ENCODE measurements at regions not wholly inside any gene's neighbourhood (a gene's known extent, or its start where the extent isn't known, plus 50 kb on each side); places are given as distances from the start of the nearest gene placed in this dataset.

GRCh38 chr1:208844158-208844557, 600.0 kb upstream of the PLXNA2 start:
- no peak for DNase-seq (ENCODE audit: low spot score)

- no peak for DNase-seq (ENCODE audit: low spot score)
These were observed 604.7 kb upstream of the PLXNA2 start for GRCh38 chr1:208848854-208849253.

DNA sequence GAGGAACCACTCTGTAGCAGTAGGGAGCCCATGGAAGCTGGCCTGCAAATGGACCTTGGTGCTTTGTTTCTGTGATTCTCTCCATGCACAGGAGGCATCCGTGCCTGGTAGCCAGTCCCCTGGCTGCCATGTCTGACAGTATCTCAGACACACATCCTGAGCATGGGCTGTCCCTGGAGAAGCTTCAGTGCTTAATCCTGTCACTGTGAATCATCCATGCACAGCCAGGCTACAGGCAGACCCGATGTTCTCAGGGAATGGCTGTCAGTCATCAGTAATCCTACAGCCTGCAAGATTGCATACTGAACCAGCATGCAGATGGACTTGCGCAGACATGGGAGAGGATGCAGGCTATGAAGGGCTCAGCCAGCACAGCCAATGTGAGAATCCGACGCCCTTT, 606.3 kb upstream of the PLXNA2 start:
- DNase-seq (ENCODE audit: low spot score), result no peak

GRCh38 chr1:208851366-208851765, 607.2 kb upstream of the PLXNA2 start:
- no peak for DNase-seq (ENCODE audit: low spot score)

DNA sequence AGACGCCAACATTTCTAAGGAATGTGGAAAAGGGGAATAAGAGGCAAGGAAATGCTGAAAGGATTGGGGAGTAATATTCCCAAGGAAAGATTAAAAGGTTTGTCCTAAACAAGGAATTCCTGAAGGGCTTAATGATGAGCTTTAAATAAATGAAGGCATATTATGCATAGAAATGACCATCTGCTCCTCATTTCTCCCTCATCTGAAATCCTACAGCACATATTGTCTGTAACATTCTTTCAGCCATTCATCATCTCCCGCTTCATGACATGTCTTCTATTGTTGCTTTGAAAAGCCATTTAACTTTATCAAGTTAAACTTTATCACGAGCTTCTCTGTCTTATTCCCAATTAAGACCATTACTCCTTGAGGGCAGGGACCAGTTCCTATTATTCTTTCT, 608.7 kb upstream of the PLXNA2 start:
- DNase-seq (ENCODE audit: low spot score), result no peak

DNA sequence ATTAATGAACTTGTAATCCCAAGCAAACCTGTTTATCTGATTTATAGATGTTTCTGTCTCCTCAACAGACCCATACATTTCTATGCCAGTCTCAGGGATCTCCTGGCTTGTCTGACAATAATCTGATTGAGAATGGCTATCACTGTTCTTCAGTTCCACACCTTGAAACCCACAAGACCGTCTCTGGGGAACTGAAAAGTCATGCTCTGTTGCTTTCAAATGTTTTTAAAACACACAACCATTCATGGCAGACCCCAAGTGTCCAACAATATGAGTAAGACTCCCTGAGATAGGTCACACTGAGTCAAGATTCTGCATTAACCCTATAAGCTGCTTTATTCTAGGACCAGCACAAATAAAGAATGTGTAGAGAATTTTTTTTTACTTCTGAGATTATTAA, 611.2 kb upstream of the PLXNA2 start:
- no peak for DNase-seq (ENCODE audit: low spot score)

- no peak for DNase-seq (ENCODE audit: low spot score)
These were observed 613.3 kb upstream of the PLXNA2 start for GRCh38 chr1:208857465-208857864.

- DNase-seq (ENCODE audit: low spot score), result no peak
These were observed 614.6 kb upstream of the PLXNA2 start for GRCh38 chr1:208858738-208859137.

GRCh38 chr1:208864366-208864965, 620.3 kb upstream of the PLXNA2 start:
- DNase-seq (ENCODE audit: low spot score), result no peak

GRCh38 chr1:208866386-208866955, 622.3 kb upstream of the PLXNA2 start:
- no peak for DNase-seq (ENCODE audit: low spot score)

- DNase-seq (ENCODE audit: low spot score), result peak; percentile 15
These were observed 624.4 kb upstream of the PLXNA2 start for GRCh38 chr1:208868554-208868953.

- DNase-seq (ENCODE audit: low spot score), result no peak
These were observed 630.7 kb upstream of the PLXNA2 start for GRCh38 chr1:208874915-208875314.

- no peak for DNase-seq (ENCODE audit: low spot score)
These were observed 634.8 kb upstream of the PLXNA2 start for GRCh38 chr1:208879022-208879421.

GRCh38 chr1:208880433-208881100, 636.4 kb upstream of the PLXNA2 start:
- DNase-seq (ENCODE audit: low spot score), result no peak

- DNase-seq (ENCODE audit: low spot score), result no peak
These were observed 640.9 kb upstream of the PLXNA2 start for GRCh38 chr1:208885060-208885459.

- DNase-seq (ENCODE audit: low spot score), result no peak
These were observed 641.5 kb upstream of the PLXNA2 start for GRCh38 chr1:208885650-208886049.

DNA sequence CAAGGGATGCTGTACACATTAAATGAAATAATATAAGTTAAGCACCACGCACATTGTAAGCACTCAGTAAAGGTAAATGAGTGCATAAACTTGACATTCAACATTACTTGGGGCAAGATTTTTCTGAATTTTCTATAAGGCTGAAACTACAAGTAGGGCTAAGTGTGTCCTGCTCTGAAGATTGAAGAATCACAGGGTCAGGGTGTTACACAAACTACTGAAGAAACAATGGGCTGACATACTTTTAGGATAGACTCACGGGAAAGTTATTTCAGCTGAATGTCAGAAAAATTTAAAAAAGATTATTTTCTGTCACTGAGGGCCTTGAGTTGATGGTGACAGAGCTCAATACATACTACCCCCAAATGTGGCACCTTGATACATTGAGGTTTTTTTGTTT, 644.2 kb upstream of the PLXNA2 start:
- DNase-seq (ENCODE audit: low spot score), result no peak

- no peak for DNase-seq (ENCODE audit: low spot score)
These were observed 648.0 kb upstream of the PLXNA2 start for GRCh38 chr1:208892147-208892546.

DNA sequence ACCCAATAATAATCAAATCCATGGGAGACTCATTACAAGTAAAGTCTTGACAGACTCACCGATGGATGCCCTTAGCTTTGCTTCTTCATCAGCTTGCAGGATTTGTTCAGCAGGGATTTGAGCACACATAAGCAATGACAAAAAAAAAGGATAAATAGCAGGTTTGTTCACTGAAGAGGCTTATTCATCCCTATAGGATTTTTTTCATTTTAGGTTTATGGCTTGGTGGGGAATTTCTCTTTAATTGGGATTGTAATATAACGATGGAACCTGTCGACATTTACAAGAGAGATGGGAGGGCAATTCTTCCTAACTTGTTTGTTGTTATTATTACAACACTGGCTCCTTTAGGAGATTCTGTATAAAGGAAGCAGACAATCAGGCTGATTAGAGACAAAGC, 649.1 kb upstream of the PLXNA2 start:
- DNase-seq (ENCODE audit: low spot score), result no peak

DNA sequence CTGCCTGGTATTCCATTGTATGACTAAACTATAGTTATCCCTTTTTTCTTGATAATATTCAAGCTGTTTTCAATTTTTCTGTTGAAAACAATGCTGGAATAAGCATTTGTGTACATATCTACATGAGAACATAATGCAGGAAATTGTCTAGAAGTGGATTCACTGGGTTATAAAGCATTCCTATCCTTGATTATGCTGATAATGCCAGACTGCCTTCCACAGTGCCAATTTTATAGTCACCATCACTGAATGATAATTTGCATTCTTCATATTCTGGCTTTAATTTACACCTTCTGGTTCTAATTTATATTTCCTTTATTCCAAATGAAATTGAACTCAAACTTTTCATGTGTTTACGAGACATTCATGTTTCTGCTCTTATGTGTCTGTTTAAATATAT, 651.0 kb upstream of the PLXNA2 start:
- DNase-seq (ENCODE audit: low spot score), result no peak

DNA sequence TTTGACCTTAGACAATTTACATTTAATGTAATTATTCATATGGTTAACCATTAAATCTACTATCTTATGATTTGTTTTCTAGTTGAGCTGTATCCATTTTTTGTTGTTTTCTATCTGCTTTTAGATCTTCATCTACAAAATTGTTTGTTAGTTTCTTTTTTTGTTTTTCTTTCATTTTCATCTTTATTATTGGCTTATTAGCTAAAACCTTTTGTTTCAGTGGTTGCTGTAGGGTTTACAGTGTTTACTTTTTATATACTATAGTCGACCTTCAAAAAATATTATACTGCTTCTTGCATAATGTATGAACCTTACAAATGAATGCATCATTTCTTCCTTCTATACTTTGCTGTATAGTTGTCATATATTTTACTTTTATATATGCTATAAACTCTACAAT, 651.6 kb upstream of the PLXNA2 start:
- no peak for DNase-seq (ENCODE audit: low spot score)

DNA sequence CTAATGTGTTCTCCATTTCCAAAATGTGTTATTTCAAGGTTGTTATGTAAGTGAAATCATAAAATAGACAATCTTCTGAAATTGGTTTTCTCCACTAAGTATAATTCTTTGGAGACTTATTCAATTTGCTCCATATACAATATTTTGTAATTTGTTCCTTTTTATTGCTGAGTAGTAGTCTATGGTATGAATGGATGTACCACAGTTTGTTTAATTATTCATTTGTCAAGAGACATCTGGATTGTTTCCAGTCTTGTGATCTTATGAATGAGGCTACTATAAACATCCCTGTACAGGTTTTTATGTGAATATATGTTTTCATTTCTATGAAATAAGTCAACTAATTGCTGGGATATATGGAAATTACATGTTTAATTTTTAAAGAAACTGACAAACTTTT, 652.6 kb upstream of the PLXNA2 start:
- no peak for DNase-seq (ENCODE audit: low spot score)

DNA sequence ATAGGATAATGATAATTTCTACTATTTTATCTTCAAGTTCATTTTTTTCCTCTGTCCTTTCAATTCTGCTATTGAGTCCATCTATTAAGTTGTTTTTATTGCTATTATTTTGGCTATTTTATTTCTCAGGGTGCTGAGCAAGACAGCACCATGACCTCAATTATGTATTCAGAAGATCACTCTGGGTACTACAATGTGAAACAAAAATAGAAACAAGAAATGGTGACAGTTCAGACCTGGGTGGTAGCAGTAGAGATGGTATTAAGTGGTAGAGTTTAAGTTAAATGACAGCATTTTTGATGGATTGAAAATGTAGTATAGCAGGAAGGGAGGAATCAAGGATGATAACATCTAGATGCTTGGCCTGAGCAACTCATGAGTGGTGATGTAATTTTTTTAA, 655.3 kb upstream of the PLXNA2 start:
- DNase-seq (ENCODE audit: low spot score), result no peak

Data from AG20443 (cell line).